ENCODE measurements at regions not wholly inside any gene's neighbourhood (a gene's known extent, or its start where the extent isn't known, plus 50 kb on each side); places are given as distances from the start of the nearest gene placed in this dataset.

- no peaks in the 10 kb centered on the region for H3K27me3 ChIP-seq
- no peaks in the 10 kb centered on the region for H3K9me3 ChIP-seq
- H3K4me3 ChIP-seq = no peak overlapping the region
- intact Hi-C loops (cut with DNase I; ENCODE audit: low total_unique reads) (no loop called here), in situ Hi-C loops (cut with MboI; ENCODE audit: low sequenced_read_pairs in 4 of 4) (no loop called here)
- no peaks in the 10 kb centered on the region for H3K4me1 ChIP-seq
- no peak overlapping the region for H3K27ac ChIP-seq
- TF ChIP-seq POLR2A (IDR thresholded peaks at IDR 0.05) (no peak), CTCF (IDR thresholded peaks at IDR 0.05 in 4 of 5, conservative IDR thresholded peaks at IDR 0.05 in 1 of 5) (no peak)
- no peak for DNase-seq
- ATAC-seq = no peak
- no peaks in the 10 kb centered on the region for H3K36me3 ChIP-seq
Observed at GRCh38 chr5:167900340-167900935, 391.0 kb upstream of the WWC1 start.

GRCh38 chr5:167902298-167902697, 389.1 kb upstream of the WWC1 start:
- DNase-seq = no peak
- Histone ChIP-seq H3K9me3 (no peaks in the 10 kb centered on the region), H3K4me3 (no peak overlapping the region), H3K27me3 (no peaks in the 10 kb centered on the region), H3K4me1 (no peaks in the 10 kb centered on the region), H3K36me3 (no peaks in the 10 kb centered on the region), H3K27ac (no peak overlapping the region)
- in situ Hi-C loops (cut with MboI; ENCODE audit: low sequenced_read_pairs in 4 of 4) (no loop called here), intact Hi-C loops (cut with DNase I; ENCODE audit: low total_unique reads) (no loop called here)
- TF ChIP-seq POLR2A (IDR thresholded peaks at IDR 0.05) = no peak
- TF ChIP-seq CTCF (IDR thresholded peaks at IDR 0.05 in 4 of 5, conservative IDR thresholded peaks at IDR 0.05 in 1 of 5) = no peak
- no peak for ATAC-seq

DNA sequence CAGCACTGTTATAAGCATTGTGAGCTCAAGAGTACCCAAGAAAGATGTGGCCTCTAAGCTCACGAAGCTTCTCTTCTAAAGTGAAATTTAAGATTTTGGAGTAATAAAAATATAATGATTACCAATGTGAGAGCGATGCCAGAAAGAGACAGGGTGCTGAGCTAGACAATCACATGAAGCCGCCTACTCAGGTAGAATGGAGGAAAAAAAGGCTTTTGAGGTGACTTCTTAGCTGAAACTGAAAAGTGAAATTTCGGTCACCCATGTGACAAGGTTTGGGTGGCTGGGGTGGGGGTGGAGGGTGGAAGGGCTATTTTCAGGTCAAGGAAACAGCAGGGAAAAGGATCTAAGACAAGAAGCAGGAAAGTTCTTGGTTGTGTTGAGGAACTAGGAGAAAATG, 388.2 kb upstream of the WWC1 start:
- intact Hi-C loops (cut with DNase I; ENCODE audit: low total_unique reads) = no loop called here
- TF ChIP-seq POLR2A (IDR thresholded peaks at IDR 0.05) (no peak), CTCF (IDR thresholded peaks at IDR 0.05 in 4 of 5, conservative IDR thresholded peaks at IDR 0.05 in 1 of 5) (no peak)
- no peak for DNase-seq

GRCh38 chr5:167903659-167904058, 387.8 kb upstream of the WWC1 start:
- in situ Hi-C loops (cut with MboI; ENCODE audit: low sequenced_read_pairs in 4 of 4) (no loop called here), intact Hi-C loops (cut with DNase I; ENCODE audit: low total_unique reads) (no loop called here)
- no peaks in the 10 kb centered on the region for H3K9me3 ChIP-seq
- no peaks in the 10 kb centered on the region for H3K4me1 ChIP-seq
- no peak overlapping the region for H3K4me3 ChIP-seq
- DNase-seq (no peak), ATAC-seq (no peak)
- TF ChIP-seq CTCF (IDR thresholded peaks at IDR 0.05 in 4 of 5, conservative IDR thresholded peaks at IDR 0.05 in 1 of 5) (no peak), POLR2A (IDR thresholded peaks at IDR 0.05) (no peak)
- no peaks in the 10 kb centered on the region for H3K36me3 ChIP-seq
- H3K27me3 ChIP-seq = no peaks in the 10 kb centered on the region
- no peak overlapping the region for H3K27ac ChIP-seq

More for the DNA sequence above, 388.2 kb upstream of the WWC1 start:
- Histone ChIP-seq H3K4me3 (no peak overlapping the region), H3K27me3 (no peaks in the 10 kb centered on the region), H3K4me1 (no peaks in the 10 kb centered on the region), H3K27ac (no peak overlapping the region), H3K9me3 (no peaks in the 10 kb centered on the region), H3K36me3 (no peaks in the 10 kb centered on the region)
- in situ Hi-C loops (cut with MboI; ENCODE audit: low sequenced_read_pairs in 4 of 4) = no loop called here
- no peak for ATAC-seq

Measured in gastrocnemius medialis (tissue), 4 donors.